Hepatocyte (in vitro differentiated cells): ENCODE measurements at regions not wholly inside any gene's neighbourhood (a gene's known extent, or its start where the extent isn't known, plus 50 kb on each side); places are given as distances from the start of the nearest gene placed in this dataset.

Source experiments
- DNase-seq: peaks from one replicate; pipeline ENCODE4 v3.0.0-alpha.2; 2016; ENCODE audit warnings: low spot score
- H2AFZ ChIP-seq: fragments of 200-600 bp; sonication (generic); 2 replicates; pipeline ENCODE4 v1.6.0; 2016; ENCODE audit warnings: antibody characterized with exemption, mild to moderate bottlenecking
- H3K27ac ChIP-seq: fragments of 200-600 bp; sonication (generic); 2 replicates; pipeline ENCODE4 v1.5.1; 2016; ENCODE audit warnings: mild to moderate bottlenecking
- H3K27me3 ChIP-seq: fragments of 200-600 bp; sonication (generic); 2 replicates; pipeline ENCODE4 v1.6.1; 2016
- H3K36me3 ChIP-seq: fragments of 200-600 bp; sonication (generic); replicated peaks from 2 replicates; pipeline ENCODE4 v1.5.1; 2016; ENCODE audit warnings: low read depth; ENCODE audit not compliant: insufficient read depth
- H3K4me1 ChIP-seq: fragments of 200-600 bp; sonication (generic); 2 replicates; pipeline ENCODE4 v1.5.1; 2016; ENCODE audit warnings: mild to moderate bottlenecking, moderate library complexity; ENCODE audit not compliant: insufficient read depth
- H3K4me2 ChIP-seq: fragments of 200-600 bp; sonication (generic); 2 replicates; pipeline ENCODE4 v1.6.0; 2016
- H3K4me3 ChIP-seq: fragments of 200-600 bp; sonication (generic); 2 replicates; pipeline ENCODE4 v1.5.1; 2016; ENCODE audit warnings: mild to moderate bottlenecking
- H3K79me2 ChIP-seq: fragments of 200-600 bp; sonication (generic); 2 replicates; pipeline ENCODE4 v1.6.0; 2017; ENCODE audit warnings: mild to moderate bottlenecking
- H3K9me2 ChIP-seq: fragments of 200-600 bp; sonication (generic); replicated peaks from 2 replicates; pipeline ENCODE4 v1.6.0; 2017; ENCODE audit warnings: mild to moderate bottlenecking; ENCODE audit not compliant: insufficient read depth
- H3K9me3 ChIP-seq: fragments of 200-600 bp; sonication (generic); 2 replicates; pipeline ENCODE4 v1.5.1; 2016; ENCODE audit warnings: low read depth, mild to moderate bottlenecking
- H4K20me1 ChIP-seq: fragments of 200-600 bp; sonication (generic); 2 replicates; pipeline ENCODE4 v1.6.0; 2016; ENCODE audit warnings: mild to moderate bottlenecking; ENCODE audit not compliant: insufficient read depth, poor library complexity, severe bottlenecking
- CTCF ChIP-seq: fragments of 200-600 bp; sonication (generic); IDR thresholded peaks from 2 replicates; pipeline ENCODE4 v1.5.1; 2016; ENCODE audit warnings: antibody characterized with exemption, mild to moderate bottlenecking; ENCODE audit not compliant: poor library complexity
- EZH2 ChIP-seq: fragments of 200-600 bp; sonication (generic); IDR thresholded peaks from 2 replicates; pipeline ENCODE4 v1.6.1; 2016; ENCODE audit warnings: antibody characterized with exemption, mild to moderate bottlenecking, borderline replicate concordance
- EZH2phosphoT487 ChIP-seq: fragments of 200-600 bp; sonication (generic); IDR thresholded peaks from one replicate; pipeline ENCODE4 v1.6.1; 2018; ENCODE audit warnings: antibody characterized with exemption, mild to moderate bottlenecking, low read depth, moderate library complexity; ENCODE audit not compliant: unreplicated experiment, severe bottlenecking
- WGBS: methylation state at CpG from one replicate; pipeline ENCODE4 v1.1.6; 2016; ENCODE audit warnings: low lambda C conversion rate; ENCODE audit errors: missing lambda C conversion rate; 5-methylcytosine and 5-hydroxymethylcytosine counted together

- Histone ChIP-seq H3K4me1 (no peaks in the 10 kb centered on the region), H3K9me2 (no peaks in the 10 kb centered on the region), H3K4me3 (no peak overlapping the region), H3K9me3 (no peaks in the 10 kb centered on the region), H4K20me1 (no peaks in the 10 kb centered on the region), H3K4me2 (no peak overlapping the region), H3K27ac (no peak overlapping the region), H3K36me3 (no peaks in the 10 kb centered on the region), H3K79me2 (no peaks in the 10 kb centered on the region), H2AFZ (no peak overlapping the region), H3K27me3 (peaks cover 10% of the 10 kb centered on the region)
- 92% methylated on average over 4 of the region's 4 CpGs for WGBS
- DNase-seq: no peak
- TF ChIP-seq EZH2phosphoT487 (no peak), EZH2 (no peak), CTCF (no peak)
These were observed 108.1 kb upstream of the PRDM1 start for GRCh38 chr6:105977934-105978504.

- H3K9me2 ChIP-seq: no peaks in the 10 kb centered on the region
- no peaks in the 10 kb centered on the region for H3K4me1 ChIP-seq
- WGBS: 83% methylated on average over 2 of the region's 2 CpGs
- H3K79me2 ChIP-seq: no peaks in the 10 kb centered on the region
- no peak overlapping the region for H3K4me3 ChIP-seq
- TF ChIP-seq EZH2phosphoT487: no peak
- TF ChIP-seq EZH2: no peak
- TF ChIP-seq CTCF: no peak
- H3K27ac ChIP-seq: no peak overlapping the region
- H3K9me3 ChIP-seq: no peaks in the 10 kb centered on the region
- no peak overlapping the region for H3K4me2 ChIP-seq
- DNase-seq: no peak
- no peaks in the 10 kb centered on the region for H4K20me1 ChIP-seq
- H3K36me3 ChIP-seq: no peaks in the 10 kb centered on the region
- H3K27me3 ChIP-seq: no peaks in the 10 kb centered on the region
- no peak overlapping the region for H2AFZ ChIP-seq
These were observed 111.2 kb upstream of the PRDM1 start for GRCh38 chr6:105974986-105975385.

GRCh38 chr6:105972440-105972839 is 113.7 kb upstream of the PRDM1 start:
- DNase-seq: no peak
- Histone ChIP-seq H3K9me3 (no peaks in the 10 kb centered on the region), H3K4me2 (no peak overlapping the region), H3K9me2 (no peaks in the 10 kb centered on the region), H2AFZ (no peak overlapping the region), H3K4me1 (no peaks in the 10 kb centered on the region), H3K36me3 (no peaks in the 10 kb centered on the region), H3K79me2 (no peaks in the 10 kb centered on the region), H4K20me1 (no peaks in the 10 kb centered on the region), H3K4me3 (no peak overlapping the region), H3K27me3 (no peaks in the 10 kb centered on the region), H3K27ac (no peak overlapping the region)
- TF ChIP-seq CTCF (no peak), EZH2 (no peak), EZH2phosphoT487 (no peak)
- 96% methylated on average over 1 of the region's 1 CpG for WGBS
